Hematopoietic multipotent progenitor cell treated with erythropoietin and hydrocortisone succinate and interleukin-3 and kit ligand, for 15 days (in vitro differentiated cells): ENCODE measurements at regions not wholly inside any gene's neighbourhood (a gene's known extent, or its start where the extent isn't known, plus 50 kb on each side); places are given as distances from the start of the nearest gene placed in this dataset.
"Not testable (repeated sequence)": the region's sequence is repeated elsewhere in the genome, so short reads cannot be mapped to it uniquely, and the experiment has no call there.

Source experiments
- DNase-seq: peaks from one replicate; pipeline ENCODE4 v3.0.0-alpha.2; 2015; ENCODE audit warnings: low spot score

DNA sequence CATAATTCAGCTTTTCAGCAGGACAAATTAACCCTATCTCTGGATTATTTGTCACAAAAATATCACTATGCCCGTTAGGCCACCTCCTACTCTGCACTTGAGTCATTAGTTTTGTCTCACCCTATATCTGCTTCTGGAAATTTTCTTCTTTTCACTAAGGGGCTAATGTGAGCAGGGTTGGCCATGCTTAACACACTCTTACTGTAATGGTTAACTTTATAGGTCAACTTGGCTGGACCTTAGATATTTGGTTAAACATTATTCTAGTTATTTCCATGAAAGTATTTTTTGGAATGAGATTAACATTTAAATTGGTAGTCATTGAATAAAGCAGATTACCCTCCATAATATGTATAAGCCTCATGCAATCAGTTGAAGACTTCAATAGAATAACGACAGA lies 394.6 kb upstream of the PTCHD4 start:
- no peak for DNase-seq

DNA sequence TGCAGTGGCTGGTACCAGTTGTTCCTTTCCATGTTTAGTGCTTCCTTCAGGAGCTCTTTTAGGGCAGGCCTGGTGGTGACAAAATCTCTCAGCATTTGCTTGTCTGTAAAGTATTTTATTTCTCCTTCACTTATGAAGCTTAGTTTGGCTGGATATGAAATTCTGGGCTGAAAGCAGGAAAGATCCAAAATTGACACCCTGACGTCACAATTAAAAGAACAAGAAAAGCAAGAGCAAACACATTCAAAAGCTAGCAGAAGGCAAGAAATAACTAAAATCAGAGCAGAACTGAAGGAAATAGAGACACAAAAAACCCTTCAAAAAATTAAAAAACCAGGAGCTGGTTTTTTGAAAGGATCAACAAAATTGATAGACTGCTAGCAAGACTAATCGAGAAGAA lies 382.4 kb upstream of the PTCHD4 start:
- DNase-seq, result not testable (repeated sequence)

DNA sequence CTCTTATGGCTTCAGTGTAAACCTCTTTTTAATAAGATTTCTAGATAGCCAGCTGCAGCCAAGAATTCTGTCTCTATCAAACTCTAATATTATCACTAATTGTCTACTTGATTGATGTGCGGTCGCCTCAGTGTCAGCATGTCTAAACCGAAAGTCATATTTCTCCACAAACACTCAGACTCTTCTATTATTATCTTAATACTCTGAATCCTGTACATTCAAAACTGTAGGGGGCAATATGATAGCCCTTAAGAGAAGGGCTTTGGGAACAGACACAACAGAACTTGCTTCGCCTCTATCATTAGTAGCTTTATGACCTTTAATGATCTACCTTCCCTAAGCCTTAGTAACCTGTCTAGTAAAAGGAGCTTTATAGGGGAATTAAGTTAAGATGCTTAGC lies 379.7 kb upstream of the PTCHD4 start:
- no peak for DNase-seq

DNA sequence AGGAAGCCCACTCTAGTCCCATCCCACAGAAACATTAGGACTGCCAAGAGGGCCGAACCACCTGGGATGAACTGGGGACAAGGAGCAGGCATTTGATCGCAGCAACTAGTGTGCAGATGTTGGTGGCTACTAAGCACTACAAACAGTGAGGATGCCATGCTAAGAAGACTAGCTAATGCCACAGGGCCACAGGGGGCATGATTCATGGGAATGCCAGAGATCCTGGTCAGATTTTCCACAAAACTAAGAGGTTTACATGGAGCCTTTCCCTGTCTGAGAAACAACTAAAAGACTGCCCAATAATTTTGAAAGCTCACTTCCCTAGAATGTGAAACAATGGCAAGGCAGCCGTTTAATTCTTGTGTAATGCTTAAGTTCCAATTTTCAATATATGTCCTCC lies 375.9 kb upstream of the PTCHD4 start:
- DNase-seq, result no peak

DNA sequence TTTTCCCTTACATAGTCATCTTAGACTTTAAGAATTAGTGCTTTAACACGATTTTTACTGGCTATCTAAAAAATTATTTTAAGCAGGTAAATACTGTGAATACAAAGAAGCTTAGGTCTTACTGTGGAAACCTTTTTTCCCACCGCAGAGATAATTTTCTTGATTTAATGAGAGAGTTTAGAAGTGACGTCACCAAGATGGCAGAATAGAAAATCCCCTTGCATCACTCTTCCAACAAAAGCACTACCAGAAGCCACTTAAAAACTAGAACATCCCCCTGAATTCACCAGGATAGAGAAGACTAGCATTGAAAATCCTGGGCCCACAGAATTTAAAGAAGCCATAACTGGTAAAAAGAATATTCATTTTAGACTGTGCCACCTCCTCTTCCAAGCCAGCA lies 375.4 kb upstream of the PTCHD4 start:
- DNase-seq, result no peak

DNA sequence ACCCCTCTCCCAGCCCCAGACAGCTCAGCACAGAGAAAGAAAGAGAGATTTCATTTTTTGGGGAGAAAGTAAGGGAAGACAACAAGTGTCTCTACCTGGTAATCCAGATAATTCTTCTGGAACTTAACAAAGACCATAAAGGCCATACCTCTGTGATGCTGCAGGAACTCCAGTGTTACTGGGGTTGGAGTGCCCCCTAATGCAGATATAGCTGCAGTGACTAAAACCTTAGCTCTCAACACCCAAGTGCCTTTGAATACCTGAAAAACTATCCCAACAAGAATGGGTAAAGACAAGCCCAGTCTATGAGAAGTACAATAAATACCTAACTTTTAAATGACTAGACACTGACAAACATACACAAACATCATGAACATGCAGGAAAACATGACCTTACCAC lies 365.3 kb upstream of the PTCHD4 start:
- DNase-seq, result no peak

DNA sequence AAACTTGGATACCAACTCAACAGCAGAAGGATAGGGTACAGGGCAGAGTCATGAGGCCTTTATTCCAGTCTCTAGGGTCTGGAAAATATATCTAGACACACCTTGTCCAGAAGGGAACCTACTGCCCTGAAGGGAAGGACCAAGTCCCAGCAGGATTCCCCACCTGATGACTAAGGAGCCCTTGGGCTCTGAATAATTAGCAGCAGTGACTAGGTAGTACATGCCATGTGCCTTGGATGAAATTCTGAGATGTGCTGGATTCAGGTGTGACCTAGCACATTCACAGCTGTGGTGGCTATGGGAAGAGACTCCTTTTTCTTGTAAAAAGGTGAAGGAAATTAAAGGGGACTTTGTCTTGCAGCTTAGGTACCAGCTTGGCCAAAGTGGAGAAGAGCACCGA lies 364.3 kb upstream of the PTCHD4 start:
- no peak for DNase-seq

DNA sequence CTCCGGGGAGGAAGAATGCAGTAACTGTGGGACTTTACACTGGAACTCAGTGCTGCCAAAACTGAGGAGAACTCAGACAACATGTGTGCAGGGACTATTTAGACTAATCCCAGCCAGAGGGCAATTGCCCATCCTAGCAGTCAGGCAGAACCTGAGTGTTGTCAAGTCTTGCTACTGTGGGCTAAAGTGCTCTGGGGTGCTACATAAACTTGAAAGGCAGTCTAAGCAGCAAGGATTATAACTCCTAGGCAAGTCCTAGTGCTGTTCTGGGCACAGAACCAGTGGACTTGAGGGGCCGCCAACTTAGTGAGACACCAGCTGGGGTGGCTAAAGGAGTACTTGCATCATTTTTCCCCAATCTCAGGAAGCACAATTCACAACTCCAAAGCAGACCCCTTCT lies 363.8 kb upstream of the PTCHD4 start:
- no peak for DNase-seq

DNA sequence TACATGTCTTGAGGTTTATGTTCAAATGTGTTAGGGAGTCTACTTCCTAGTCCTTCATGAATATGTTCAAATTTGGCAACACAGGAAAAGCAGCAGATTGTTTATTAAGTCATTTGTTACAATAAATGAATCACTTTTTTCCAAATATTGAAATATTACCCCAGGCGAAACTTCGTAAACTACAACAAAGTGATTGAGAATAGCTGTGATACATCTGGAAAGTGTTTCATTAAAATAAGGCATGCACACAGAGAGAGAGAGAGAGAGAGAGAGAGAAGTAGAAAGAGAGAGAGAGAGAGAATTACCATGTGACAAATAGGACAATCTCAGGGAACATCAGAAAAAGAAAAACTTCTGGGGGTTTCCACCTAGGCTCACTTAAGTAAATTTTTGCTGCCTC lies 363.1 kb upstream of the PTCHD4 start:
- no peak for DNase-seq

DNA sequence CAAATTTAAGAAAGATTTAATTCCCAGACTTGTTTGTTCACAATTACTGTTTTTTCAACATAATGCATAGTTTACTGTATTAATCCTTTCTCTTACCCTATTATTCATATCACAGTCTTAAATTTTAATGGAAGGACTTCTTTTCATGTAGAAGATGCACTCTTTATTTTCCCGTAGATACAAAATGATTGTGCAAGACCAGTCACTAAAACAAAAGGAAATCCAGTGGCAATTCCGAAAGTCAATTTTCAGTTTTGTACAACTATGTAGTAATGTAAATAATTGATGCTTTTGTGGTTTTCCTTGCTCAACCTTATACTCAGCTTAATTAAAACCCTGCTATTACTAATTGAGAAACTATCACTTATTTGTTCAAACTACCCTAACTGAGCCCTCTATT lies 361.5 kb upstream of the PTCHD4 start:
- no peak for DNase-seq

DNA sequence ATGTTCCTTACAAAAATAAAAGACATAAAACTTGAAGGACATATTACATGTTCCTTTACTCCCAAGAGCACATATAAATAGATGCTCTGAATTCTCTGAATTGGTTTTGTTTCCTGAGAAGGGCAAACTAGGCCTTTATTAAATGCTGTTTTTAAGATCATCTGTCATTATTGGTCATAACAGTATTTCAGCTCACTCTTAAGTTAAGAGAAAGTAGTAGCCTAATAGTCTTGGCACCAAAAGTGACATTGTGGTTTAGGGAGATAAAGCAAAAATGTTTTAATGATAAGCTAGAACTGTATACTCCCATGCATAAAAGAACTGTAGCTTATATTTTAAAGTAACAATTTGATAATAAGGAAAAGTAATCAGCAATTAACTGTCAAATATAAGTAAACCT lies 361.1 kb upstream of the PTCHD4 start:
- DNase-seq, result no peak

DNA sequence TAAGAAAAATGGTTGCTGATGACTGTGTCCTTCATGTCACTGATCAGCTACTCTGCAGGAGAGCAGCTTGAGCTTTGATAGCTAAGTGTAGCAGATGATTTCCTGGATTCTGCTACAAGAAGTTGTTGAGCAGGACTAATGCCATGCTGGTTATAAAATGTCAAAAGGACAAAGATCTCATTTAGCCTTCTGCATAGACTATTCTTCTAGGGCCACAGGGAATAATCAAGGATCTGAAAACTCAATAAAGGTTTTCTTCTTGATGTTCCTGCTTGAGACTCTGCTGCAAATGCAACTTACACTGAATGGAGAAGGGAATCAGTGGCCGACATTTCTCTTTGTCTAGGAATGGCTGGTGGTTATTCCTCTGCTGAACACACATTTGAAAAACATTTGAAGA lies 360.3 kb upstream of the PTCHD4 start:
- no peak for DNase-seq

DNA sequence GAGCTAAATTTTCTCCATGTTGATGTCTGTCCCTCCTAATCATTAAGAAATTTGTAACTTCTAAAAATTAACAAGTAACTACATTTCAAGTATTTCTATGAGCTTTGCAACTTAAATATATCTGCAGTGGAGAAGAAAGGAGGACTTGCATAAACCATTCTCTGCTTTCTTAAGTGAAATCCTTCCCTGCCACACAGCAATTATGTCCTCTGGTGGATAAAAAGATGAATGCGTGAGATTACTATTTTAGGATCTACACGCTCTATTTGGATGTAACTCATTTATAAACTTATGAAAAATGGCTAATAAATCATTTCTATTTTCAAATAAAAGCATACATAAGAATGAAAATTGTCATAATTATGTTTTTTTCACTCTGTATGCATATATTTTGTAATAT lies 338.0 kb upstream of the PTCHD4 start:
- DNase-seq, result no peak

DNA sequence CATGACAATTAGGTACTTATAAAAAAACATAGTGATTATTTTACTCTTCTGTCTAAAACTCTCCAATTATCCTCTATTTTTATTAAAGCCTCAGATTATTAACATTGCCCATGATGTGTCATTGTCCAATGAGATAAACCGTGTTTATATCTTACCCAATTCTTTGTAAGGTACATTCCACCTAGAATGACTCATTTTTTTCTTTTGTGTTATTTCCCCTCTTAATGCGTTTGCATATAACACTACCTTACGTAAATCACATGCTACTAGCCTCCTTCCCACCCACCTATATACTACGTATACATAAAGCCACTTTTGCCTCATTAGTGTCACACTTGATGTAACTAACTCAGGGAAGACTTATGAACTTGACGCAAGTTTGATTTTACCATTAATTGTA lies 336.3 kb upstream of the PTCHD4 start:
- DNase-seq, result no peak

DNA sequence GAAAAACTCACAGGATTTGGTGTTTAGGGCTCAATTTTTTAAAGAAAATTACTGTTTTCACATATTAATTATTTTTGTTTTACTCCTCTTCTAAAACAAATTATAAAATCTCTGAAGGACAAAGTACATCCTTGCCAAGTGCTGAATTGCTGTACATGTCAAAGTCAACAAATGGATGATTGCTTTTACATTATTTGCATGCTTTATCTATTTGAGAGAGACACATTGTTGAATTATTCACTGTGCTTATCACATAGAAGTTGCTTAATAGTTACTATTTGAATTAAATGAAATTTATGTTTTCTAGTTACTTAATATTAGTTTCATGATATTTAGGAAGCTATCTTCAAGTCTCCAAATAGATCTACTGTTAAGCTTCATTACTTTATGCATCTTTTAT lies 318.6 kb upstream of the PTCHD4 start:
- no peak for DNase-seq

DNA sequence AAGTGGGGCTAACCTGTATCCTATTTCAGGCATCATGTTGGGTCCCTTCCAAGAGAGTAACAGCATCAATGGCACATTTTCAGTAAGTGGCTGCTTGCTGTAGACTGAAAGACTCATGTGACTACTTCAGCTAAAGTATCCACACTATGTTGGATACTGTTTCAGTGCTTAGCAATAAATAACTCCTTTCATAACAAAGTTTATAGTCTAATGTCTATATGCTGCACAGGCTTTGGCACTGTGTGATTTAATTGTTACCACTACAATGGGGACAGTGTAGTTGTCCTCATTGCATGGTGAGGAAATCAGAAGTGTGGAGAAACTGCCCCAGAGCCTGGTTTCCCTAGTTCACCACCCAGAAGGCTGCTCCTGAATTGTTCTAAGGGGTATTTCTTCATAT lies 318.0 kb upstream of the PTCHD4 start:
- DNase-seq, result no peak

DNA sequence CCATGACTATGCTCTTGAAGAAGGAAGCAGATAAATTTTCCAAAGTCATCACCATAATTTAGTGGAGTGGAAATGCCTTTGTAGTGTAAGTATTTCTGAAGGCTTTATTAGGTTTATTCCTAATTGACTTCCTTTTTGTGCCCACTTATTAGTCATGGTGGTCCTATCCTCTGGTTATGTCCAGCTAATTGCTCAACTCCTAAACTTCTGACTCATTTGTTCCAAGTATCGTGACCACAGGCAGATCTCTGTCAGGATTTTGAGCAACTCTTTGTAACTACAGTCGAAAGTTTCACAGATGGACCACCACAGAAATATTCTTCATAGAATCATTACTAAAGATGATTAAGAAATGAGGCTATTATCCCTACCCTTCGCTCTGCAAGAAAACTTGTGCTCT lies 315.6 kb upstream of the PTCHD4 start:
- DNase-seq, result no peak

DNA sequence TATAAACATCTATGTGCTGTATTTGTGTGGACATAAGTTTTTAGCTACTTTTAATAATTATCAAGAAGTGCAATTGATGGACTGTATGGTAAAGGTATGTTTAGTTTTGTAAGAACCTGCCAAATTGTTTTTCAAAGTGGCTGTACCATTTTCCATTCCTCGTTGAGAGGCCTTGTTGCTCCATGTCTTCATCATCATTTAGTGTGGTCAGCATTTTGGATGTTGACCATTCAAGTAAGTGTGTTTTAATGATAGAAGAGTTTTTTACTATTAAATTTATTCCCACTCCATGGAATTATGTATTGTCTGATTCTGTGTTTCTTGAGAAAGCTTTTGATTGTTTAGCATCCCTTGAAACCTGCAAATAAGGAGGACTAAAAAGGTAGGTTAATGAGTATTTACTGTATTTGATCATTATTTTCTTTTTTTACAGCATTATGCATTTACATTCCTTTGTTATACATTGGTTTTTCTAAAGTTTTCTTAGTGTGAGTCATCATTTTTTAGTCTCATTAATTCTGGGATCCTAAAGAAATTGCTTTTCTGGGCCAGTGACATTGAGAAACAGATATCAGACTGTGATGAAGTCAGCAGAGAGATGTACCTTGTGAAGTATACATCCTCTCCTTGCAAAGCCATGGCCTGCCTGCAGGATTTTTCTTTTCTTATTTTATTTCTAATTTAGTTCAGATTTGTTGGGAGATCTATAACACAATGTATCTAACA lies 312.8 kb upstream of the PTCHD4 start:
- no peak for DNase-seq

DNA sequence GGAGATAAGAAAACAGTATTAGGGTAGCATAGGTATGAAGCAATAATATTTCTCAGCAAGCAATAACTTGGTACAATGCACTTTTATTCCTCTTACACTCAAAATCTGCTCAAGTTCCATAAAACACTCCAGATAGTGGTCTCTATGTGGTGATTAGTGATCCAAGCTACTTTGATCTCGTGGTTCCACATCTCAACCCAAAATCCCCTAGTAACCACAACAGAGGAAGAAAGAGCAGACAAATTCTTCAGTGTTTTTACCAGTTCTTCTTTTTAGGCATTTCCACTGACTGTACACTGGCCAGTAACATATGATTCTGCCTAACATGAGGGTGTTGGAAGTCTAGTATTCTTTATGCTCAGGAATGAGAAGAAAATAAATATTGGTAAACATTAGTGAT lies 309.0 kb upstream of the PTCHD4 start:
- DNase-seq, result no peak

DNA sequence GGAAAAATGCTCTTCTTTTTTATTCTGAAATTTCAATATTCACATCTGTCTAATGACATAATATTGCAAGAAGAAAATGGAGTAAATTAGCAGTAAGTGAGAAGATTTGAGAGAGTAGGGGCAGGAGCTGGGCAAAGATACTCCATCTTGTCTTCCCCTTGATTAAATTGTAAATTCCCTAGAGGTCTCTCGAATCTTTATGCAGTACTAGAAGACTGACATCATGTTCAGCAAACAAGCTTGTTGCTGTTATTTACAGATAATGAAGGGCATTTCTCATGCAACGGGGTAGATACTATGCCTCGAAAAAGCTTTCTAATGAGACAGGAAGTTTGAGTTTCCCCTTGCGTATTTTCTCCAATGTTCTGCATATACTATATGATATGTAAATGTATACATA lies 306.9 kb upstream of the PTCHD4 start:
- DNase-seq, result no peak

DNA sequence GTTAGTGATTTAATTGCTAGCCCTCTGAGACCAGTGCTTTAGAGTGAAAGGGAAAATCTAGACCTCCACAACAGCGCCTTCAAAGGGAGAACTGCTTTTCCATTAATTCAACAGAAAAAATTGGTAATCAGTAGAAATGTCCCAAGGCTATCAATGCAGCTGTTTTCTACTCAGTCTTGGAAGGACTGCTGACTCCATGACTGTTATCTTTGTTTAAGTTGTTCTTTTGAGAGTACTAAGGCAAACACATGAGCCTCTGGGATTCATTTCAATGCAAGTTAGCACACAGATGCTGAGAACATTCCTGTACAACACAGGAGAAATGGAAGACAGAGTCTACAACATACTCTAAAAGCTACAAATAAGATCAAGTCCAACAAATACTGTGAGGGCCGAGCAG lies 301.7 kb upstream of the PTCHD4 start:
- no peak for DNase-seq

DNA sequence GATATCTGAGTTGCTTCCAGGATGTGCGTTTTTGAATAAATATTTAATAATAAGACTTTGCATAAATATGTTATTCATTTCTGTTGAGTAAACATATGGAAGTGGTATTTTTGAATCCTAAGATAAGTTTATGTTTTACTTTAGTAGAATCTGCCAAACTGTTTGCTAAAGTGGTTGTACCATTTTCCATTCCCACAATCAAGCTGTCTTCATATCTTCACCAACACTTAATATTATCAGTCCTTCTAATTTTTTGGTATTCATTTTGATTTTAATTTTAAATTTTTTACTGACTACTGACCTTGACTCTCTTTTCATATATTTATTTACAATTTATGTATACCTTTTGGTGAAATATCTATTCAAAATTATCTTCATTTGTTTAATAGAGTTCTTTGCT lies 293.9 kb upstream of the PTCHD4 start:
- no peak for DNase-seq

DNA sequence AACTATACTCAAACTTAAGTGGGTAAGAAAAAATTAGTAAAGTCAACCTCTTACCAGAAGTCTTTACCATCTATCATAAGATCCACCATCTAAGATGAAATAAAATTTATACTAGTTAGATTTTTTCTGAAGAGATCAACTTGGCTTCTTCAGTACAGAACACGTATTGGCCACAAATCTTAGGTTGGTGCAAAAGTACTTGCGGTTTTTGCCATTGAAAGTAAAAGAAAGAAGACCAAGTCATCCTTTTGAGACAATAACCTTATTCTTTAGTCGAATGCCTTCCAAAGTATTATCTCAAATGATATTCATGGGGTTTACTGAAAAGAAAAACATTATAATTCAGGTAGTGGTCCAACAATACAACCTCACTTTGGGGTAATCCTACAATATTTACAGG lies 292.6 kb upstream of the PTCHD4 start:
- DNase-seq, result no peak

DNA sequence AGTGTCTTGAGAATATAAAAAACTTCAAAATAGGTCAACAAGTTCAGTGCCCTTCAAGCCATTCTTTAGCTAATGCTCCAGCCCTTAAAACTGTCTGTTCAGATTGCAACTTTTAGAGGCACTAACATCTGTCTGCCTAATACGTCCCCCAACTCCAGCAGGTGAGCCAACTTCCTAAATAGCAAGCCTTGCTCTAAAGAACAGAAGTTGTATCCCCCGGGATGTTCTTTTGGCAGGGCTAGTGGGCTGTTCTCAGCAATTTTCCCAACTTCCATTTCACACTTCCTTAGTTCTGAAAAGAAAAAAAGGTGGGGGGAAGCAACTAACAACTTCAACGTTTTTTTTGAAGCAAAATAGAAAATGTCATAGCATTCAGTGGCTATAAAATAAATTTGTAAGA lies 290.0 kb upstream of the PTCHD4 start:
- no peak for DNase-seq

DNA sequence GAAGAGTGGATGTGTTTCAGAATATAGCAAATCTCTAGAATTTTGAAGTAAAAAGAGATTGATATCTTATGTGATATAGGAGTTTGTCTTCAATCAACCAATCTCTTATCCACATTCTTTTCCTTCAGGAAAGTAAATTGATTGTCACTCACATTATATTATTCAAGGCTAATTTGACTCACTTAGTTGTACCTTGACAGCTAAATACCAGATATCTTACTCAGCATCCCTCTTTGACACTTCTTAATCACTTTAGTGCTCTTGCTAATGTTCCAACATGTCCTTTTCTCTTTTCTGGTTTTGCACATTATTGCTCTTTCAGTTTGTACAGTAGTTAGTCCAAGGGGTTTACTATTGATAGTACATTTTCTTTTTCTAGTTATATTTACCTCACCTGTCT lies 286.9 kb upstream of the PTCHD4 start:
- DNase-seq, result no peak
